Activated CD8-positive, alpha-beta memory T cell treated with anti-CD3 and anti-CD28 coated beads for 1 hour (primary cell): ENCODE measurements at regions not wholly inside any gene's neighbourhood (a gene's known extent, or its start where the extent isn't known, plus 50 kb on each side); places are given as distances from the start of the nearest gene placed in this dataset.

ENCODE experiments used
- DNase-seq, 2 donors: peaks; one replicate each; pipeline ENCODE4 v3.0.0-alpha.2; 2020; ENCODE audit warnings: low read depth in 1 of 2; ENCODE audit errors: extremely low read depth in 1 of 2

DNA sequence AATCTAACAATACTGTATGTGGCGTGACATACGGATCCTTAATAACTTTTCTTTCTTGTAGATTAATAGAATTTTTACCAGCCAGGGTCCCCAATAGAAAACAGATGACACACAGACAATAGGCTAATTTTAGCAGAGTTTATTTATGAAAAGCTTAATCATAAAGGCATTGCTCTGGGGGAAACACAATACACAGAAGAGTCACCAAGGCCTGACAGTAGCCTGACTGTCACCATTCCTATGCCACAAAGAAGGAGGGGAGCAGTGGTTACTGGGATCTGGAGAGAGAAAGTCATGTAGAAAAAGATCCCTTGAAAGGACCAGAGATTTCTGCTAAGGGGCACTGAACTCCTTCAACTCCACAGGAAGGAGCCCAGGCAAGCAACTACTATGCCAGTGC is 139.5 kb downstream of the METTL4 start:
- no peak for DNase-seq

DNA sequence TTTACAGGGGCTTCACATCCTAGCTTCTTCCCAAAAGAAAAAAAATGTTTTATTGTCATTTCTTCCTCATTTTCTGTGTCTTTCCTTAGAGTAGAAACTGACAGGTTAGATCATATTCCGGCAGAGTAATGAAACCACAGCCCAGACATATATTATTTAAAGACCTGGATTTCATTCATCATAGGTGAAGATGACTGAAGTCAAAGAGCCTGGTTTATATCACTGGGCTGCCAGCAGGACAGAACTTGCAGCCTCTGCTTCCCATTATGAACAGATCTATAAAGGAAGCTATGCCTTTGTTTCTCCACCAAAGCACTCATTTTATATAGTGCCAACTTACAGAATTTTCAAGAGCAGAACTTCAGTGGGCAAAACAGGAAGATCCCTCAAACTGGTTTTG is 137.9 kb downstream of the METTL4 start:
- no peak for DNase-seq

DNA sequence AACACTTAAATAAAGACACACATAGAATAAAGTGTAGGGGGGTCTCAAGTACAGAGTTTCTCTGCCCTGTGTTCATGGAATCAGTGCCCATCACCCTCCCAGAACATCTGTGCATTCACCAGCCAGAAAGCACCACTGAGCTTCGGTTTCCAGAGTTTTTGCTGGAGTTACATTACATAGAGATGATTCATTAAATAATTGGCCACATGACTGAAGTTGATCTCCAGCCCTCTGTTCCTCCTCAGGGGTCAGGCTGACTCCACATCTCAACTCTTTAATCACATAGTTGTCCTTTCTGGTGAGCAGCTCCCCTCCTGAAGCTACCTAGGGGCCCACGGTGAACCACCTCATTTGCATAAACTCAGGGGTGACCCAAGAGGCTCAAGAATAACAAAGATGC is 129.8 kb downstream of the METTL4 start:
- DNase-seq = no peak

DNA sequence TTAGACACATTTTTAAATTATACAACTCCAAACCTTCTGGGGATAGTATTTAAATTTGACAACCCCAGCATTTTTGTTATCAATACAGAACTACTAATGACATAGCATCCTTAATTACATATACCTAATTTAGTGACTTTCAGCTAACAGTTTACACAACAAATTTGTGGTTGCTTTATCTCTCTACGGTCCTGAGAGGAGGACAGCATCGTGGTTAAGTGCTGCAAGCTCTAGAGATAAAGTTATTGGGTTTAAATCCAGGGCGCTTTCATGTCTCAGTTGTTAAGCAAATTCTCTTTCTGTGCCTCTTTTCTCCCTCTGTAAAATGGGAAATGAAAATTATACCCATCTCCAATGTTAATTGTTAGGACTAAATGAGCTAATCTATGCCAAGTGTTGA is 129.3 kb downstream of the METTL4 start:
- DNase-seq = no peak

DNA sequence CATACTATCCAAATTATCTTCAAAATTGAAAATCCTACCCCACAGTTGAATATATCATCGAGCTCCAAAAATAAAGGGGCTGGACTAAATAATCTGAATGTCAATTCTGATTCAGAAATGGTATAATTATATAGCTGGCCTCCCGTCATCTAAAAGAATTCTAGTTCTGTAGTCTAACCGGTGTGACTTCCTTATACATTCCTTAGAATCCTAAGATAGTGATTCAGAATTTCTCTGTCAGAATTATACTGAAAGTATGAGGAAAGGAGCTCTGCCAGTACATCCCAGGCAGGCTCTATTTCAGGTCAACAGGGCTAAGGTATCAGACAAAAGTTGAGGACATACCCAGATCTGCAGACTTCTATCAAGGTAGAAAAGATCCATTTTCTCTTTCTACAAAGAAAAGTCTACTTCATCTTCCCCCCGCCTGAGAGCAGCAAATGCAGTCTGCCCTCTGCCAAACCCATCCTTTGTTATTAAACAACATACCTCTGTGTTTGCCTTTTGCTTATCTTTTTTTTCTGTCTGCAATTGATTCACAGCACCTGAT is 128.5 kb downstream of the METTL4 start:
- DNase-seq = no peak

DNA sequence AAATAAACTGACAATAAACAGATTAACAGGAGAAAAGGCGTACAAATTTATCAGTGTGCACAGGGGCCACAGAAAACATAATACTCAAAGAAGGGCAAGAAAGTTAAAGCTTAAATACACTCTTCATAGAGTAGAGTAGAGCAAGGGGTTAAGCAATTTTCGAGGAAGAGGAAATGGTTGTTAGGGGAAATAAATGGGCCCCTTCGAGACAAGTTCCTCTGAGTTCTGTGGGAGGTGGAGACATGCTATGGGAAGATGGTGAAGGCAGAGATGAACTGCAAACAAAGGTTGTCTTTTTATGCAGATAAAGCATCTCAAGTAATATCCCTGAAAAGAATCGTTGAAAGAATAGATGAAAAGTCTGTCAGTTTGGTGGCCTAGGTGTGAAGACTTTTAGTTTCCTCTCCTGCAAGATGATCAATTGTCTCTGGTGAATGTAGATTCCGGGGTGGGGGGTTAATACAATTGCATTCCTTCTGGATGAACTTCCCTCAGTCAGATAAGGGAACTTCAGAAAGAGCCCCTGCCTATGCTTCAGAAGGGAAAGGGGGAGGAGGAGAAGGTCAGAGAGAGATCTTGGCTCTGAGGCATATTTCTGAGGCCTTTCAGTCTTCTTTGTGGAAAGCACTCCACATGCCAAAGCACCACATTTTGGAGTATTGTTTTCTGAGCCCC is 127.0 kb downstream of the METTL4 start:
- no peak for DNase-seq

DNA sequence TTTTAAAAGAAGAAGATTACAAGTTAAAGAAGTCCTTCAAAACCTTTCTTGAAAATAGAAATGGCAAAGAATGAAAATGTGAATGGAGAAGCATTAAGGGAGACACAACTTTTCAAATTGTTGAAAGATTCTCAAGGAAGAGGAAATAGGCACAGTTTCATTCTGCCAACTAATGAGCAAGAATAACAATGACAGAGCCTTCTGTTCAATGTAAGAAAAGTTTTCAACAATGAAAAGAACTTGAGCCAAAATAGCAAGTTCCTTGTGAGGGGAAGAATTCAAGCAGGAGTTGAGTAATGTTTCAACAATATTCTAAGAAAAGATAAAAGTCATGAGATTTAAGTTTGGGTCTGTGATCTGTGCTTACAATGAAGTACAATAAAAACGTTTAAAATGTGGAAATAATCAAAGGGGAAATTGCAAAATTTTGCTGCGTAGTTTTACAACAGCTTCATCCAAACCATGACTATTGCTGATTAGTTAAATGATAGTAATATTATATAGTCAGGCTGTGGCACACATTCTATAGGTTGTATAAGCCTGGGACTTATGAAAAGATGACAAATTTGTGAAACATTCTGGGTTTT is 122.6 kb downstream of the METTL4 start:
- DNase-seq = no peak

DNA sequence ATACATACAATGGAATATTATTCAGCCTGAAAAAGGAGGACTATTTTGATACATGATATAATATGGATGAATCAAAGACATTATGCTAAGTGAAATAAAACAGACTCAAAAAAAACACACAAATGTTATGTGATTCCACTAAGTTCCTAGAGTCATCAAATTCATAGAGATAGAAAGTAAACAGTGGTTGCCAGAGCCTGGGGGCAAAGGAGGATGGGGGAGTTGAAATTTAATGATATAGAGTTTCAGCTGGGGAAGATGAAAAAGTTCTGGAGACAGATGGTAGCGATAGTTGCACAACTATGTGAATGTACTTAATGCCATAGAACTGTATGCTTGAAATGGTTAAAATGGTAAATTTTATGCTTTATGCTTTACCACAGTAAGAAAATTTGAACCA is 119.7 kb downstream of the METTL4 start:
- no peak for DNase-seq

DNA sequence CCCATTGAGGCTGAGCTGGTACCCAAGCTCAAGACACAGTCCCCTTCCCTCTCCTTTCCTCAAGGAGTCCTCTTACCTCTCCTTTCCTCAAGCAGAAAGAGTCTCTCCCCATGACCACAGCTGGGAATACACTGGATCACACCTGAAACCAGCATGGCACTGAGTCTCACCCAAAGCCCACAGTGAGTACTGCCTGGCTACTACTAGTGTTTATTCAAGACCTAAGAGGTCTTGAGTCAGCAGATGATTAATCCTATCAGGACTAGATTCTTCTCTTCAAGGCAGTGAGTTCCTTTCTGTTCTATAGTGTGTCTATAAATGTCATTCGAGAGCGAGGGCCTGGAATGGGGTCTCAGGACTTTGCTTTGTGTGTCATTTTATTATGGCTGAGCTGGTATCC is 111.4 kb downstream of the METTL4 start:
- no peak for DNase-seq

DNA sequence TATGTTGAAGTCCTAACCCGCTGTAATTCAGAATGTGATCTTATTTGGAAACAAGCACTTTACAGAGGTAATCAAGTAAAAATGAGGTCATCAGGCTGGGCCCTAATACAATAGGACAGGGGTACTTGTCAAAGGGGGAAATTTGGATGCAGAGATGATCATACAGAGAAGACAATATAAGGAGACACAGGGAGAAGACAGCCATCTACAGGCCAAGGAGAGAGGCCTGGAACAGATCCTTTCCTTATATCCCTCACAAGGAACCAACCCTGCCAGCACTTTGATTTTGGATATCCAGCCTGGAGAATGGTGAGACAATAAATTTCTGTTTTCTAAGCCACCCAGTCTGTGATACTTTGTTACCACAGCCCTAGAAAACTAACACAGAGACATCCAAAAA is 104.3 kb downstream of the METTL4 start:
- DNase-seq = no peak

DNA sequence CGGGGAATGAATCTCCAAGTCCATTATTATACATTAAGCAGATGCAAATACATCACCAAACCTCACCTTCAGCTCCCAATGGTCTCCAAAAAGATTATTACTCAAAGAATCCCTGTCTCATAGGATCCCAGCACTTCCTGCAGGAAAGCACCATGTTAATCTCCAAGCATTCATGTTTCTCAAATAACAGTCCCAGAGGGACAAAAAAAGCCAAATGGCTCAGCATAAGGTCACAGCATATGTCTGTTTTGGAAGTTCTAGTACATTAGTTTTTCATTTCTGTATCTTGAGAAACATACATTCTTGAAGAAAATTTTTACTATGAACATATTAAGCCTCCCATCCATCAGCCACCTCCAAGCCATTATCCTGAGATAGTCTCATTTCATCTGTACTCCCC is 103.3 kb downstream of the METTL4 start:
- DNase-seq = no peak

DNA sequence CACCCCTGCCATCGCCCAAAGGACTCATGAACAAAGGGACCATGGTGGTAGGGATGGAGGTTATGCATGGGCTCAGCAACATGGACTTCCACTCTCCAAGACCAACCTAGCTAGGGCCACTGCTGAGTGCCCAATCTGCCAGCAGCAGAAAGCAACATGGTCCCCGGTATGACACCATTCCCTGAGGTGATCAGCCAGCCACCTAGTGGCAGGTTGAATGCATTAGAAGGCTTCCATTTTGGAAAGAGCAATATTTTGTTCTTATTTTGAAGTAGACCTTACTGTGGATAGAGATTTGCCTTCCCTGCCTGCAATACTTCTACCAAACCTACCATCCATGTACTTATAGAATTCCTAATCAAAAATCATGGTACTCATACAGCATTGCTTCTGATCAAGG is 99.8 kb downstream of the METTL4 start:
- DNase-seq = no peak

DNA sequence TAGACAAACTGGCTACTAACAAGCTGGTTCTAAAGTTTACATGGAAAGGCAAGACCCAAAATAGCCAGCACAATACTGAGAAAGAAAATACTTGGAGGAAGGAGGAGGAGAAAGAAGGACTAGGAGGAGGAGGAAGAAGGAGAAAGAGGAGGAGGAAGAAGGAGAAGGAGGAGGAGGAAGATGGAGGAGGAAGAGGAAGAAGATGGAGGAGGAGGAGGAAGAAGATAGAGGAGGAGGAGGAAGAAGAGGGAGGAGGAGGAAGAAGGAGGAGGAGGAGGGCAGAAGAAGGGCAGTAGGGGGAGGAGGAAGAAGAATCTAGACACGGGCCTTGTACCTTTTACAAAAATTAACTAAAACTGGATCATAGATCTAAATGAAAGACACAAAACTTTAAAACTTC is 92.6 kb downstream of the METTL4 start:
- no peak for DNase-seq

DNA sequence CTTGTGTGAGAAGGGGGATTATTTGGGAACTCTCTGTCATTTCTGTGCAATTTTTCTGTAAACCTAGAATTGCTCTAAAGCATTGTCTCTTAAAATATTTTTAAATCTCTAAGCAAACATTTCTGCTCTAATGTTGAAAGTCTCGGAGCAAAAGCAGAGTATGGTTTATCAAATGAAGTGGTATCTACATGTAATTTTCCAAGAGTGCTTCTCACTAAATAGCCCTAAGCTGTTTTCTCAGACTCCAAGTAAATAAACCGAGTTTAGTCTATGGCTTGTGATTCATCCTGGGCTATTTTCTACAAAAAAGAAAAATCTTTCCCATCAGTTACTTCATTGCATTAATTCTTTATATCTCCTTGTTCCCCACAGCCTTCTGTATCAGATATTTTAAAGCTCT is 90.8 kb downstream of the METTL4 start:
- no peak for DNase-seq

DNA sequence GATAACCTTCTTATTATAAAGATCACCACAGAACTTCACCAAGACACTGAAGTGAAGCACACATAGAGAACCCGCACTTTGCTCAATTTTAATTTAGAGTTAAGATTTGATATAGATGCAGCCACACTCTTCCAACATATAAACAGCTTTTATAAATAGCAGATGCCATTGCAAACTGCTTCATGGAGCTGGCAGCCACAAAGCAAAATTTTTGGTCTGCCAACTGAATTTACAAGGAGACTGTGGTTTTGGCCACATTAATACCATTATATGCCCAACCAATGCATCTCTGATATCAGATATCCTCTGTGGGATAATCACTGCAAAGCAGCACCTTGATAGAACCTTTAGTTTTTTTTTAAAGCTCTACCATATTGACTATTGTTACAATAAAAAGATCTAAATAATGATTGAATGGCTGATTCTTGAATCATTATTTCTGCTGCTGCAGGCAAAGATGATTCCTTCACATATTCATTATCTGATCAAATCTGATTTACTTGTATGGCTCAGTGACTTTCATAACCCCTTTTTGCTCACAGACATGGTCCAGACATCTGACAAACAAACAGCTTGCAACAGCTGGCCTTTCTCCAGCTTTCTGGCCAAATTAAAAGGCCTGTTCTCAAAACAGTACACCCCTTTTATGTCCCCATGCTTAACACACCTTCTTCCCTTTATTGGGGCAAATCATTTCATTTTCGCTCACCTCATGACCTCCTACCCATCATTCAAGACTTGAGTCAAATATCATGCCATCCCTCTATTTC is 88.4 kb downstream of the METTL4 start:
- DNase-seq = no peak

DNA sequence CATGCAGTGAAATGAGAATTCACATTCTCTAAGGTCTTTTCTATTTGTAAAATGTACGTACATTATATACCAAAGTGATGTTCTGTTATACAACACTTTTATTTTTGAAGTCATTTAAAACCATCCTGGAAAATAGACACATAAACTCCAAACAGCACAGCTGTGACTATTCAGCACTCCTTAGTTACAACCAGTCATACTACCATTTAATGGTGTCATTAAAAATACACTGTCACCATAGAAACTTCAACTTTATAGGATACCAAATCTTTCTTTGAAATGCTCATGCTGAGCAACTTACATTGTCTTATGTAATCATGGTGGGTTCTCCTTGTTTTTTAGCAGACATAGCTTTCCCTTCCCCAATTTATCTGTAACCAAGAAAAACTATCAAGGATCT is 85.3 kb downstream of the METTL4 start:
- DNase-seq = no peak

DNA sequence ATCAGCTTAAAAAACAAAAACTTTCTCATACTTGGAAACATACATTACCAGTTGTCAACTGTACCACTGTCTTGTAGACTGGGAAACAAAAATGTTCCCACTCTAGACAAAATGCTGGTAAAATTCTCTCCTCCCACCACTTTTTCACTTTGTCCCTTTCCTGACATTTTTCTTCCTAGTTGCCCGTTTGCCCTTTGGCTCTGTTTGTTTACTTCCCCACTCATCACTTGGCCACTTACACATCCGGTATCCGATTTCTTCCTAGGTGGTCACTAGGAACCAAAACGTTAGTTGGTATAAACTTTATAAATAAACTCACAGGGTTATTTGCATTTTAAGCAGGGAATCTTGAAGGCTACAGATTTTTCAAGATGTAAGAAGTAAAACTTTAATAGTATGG is 84.9 kb downstream of the METTL4 start:
- no peak for DNase-seq
